SK-N-SH (cell line): ENCODE measurements at regions not wholly inside any gene's neighbourhood (a gene's known extent, or its start where the extent isn't known, plus 50 kb on each side); places are given as distances from the start of the nearest gene placed in this dataset.

Experiments used
- CTCF ChIA-PET: fragments of 300-600, 350-600 bp; formaldehyde crosslinking; extraction: SDS; loops from one replicate; lab custom pipeline; 2021; lab: Yijun Ruan, JAX
- POLR2A ChIA-PET: fragments of 350-600 bp; sonication (Branson Sonifier 250); formaldehyde crosslinking; extraction: SDS; loops from one replicate; lab custom pipeline; 2020; ENCODE audit warnings: antibody characterized with exemption, inconsistent platforms; lab: Yijun Ruan, JAX
- DNase-seq: peaks from one replicate; pipeline ENCODE4 v3.0.0; 2012
- H2AFZ ChIP-seq: fragments of 200-600 bp; sonication (generic); 2 replicates; pipeline ENCODE4 v1.8.1; 2016; ENCODE audit warnings: antibody characterized with exemption, mild to moderate bottlenecking, low read depth
- H3F3A ChIP-seq: fragments of 200-600 bp; sonication (generic); replicated peaks from 2 replicates; pipeline ENCODE3; 2016; ENCODE audit warnings: antibody characterized with exemption, mild to moderate bottlenecking; ENCODE audit not compliant: insufficient read depth
- H3K27ac ChIP-seq, 2 experiments: fragments of 200-500 bp in 1 of 2; fragments of 200-600 bp in 1 of 2; sonication (Bioruptor generic) in 1 of 2; sonication (generic), shearing (Covaris generic) in 1 of 2; 2 replicates each; pipeline versions ENCODE4 v1.5.1 to v1.6.1; 2014 to 2016; ENCODE audit warnings: low read depth in 2 of 2, inconsistent platforms in 1 of 2, low read length in 1 of 2, mild to moderate bottlenecking in 1 of 2, mixed read lengths in 1 of 2
- H3K27me3 ChIP-seq: fragments of 200-600 bp; sonication (generic), shearing (Covaris generic); 2 replicates; pipeline ENCODE4 v1.6.1; 2016; ENCODE audit warnings: mixed run types; ENCODE audit not compliant: insufficient read depth
- H3K36me3 ChIP-seq, 2 experiments: fragments of 200-500 bp in 1 of 2; fragments of 200-600 bp in 1 of 2; sonication (Bioruptor generic) in 1 of 2; sonication (generic) in 1 of 2; replicated peaks in 1 of 2; 2 replicates each; pipeline versions ENCODE3 to v1.5.1; 2014 to 2016; ENCODE audit warnings: low read length in 1 of 2, mild to moderate bottlenecking in 1 of 2; ENCODE audit not compliant: insufficient read depth in 2 of 2, control insufficient read depth in 1 of 2
- H3K4me1 ChIP-seq, 2 experiments: fragments of 200-500 bp in 1 of 2; fragments of 200-600 bp in 1 of 2; sonication (Bioruptor generic) in 1 of 2; sonication (generic), shearing (Covaris generic) in 1 of 2; 2 replicates each; pipeline versions ENCODE4 v1.5.1 to v1.6.1; 2014 to 2016; ENCODE audit warnings: low read depth in 1 of 2, low read length in 1 of 2, mixed run types in 1 of 2; ENCODE audit not compliant: insufficient read depth in 2 of 2, control insufficient read depth in 1 of 2
- H3K4me2 ChIP-seq: fragments of 200-600 bp; sonication (generic), shearing (Covaris generic); 2 replicates; pipeline ENCODE4 v1.6.1; 2017; ENCODE audit warnings: mixed run types
- H3K4me3 ChIP-seq, 2 experiments: fragments of 200-500 bp in 1 of 2; fragments of 200-600 bp in 1 of 2; sonication (Bioruptor generic) in 1 of 2; sonication (generic), shearing (Covaris generic) in 1 of 2; 2 replicates each; pipeline versions ENCODE4 v1.5.1 to v1.8.1; 2014 to 2016; ENCODE audit warnings: low read depth in 2 of 2, inconsistent platforms in 1 of 2, low read length in 1 of 2, mild to moderate bottlenecking in 1 of 2, mixed read lengths in 1 of 2, moderate library complexity in 1 of 2
- H3K79me2 ChIP-seq: fragments of 200-600 bp; sonication (generic); 2 replicates; pipeline ENCODE4 v1.8.1; 2017; ENCODE audit warnings: mild to moderate bottlenecking; ENCODE audit not compliant: insufficient read depth
- H3K9ac ChIP-seq: fragments of 200-600 bp; sonication (generic); 2 replicates; pipeline ENCODE4 v1.6.1; 2017; ENCODE audit warnings: mixed run types
- H3K9me2 ChIP-seq: fragments of 200-600 bp; sonication (generic); 2 replicates; pipeline ENCODE4 v1.6.1; 2017; ENCODE audit warnings: mixed run types
- H3K9me3 ChIP-seq: fragments of 200-600 bp; sonication (generic); 2 replicates; pipeline ENCODE4 v1.6.1; 2017; ENCODE audit warnings: mixed run types, mild to moderate bottlenecking, moderate library complexity
- H4K20me1 ChIP-seq: fragments of 200-600 bp; sonication (generic); 2 replicates; pipeline ENCODE4 v1.6.1; 2017; ENCODE audit warnings: mild to moderate bottlenecking, mixed run types; ENCODE audit not compliant: insufficient read depth
- CHD2 ChIP-seq: fragments of 150-350 bp; IDR thresholded peaks from 2 replicates; pipeline ENCODE4 v1.6.1; 2018; ENCODE audit warnings: low read length; ENCODE audit not compliant: partially characterized antibody
- GABPA ChIP-seq: IDR thresholded peaks from 2 replicates; pipeline ENCODE4 v1.4.0; 2012; ENCODE audit warnings: low read depth, mild to moderate bottlenecking
- GATA2 ChIP-seq: sonication (generic); formaldehyde crosslinking; IDR thresholded peaks from 2 replicates; pipeline ENCODE4 v1.5.0; 2020; ENCODE audit warnings: mild to moderate bottlenecking, missing genetic modification reagents
- JUND ChIP-seq: IDR thresholded peaks from 2 replicates; pipeline ENCODE4 v1.4.0; 2012
- MEF2A ChIP-seq: IDR thresholded peaks from 2 replicates; pipeline ENCODE4 v1.4.0; 2012; ENCODE audit warnings: low read depth, borderline replicate concordance
- NFIC ChIP-seq: IDR thresholded peaks from 2 replicates; pipeline ENCODE4 v1.4.0; 2012; ENCODE audit warnings: borderline replicate concordance
- POLR2AphosphoS5 ChIP-seq: IDR thresholded peaks from 2 replicates; pipeline ENCODE4 v1.6.1; 2012; ENCODE audit warnings: low read depth, low read length
- SIN3A ChIP-seq: IDR thresholded peaks from 2 replicates; pipeline ENCODE4 v1.6.1; 2012; ENCODE audit warnings: low read depth, mild to moderate bottlenecking, low read length, moderate library complexity, borderline replicate concordance
- SMC3 ChIP-seq: IDR thresholded peaks from 2 replicates; pipeline ENCODE4 v1.6.1; 2012; ENCODE audit warnings: low read depth, low read length, improper control_type of control experiment
- TCF12 ChIP-seq: IDR thresholded peaks from 2 replicates; pipeline ENCODE4 v1.4.0; 2012
- YY1 ChIP-seq: IDR thresholded peaks from 2 replicates; pipeline ENCODE4 v1.4.0; 2012; ENCODE audit warnings: low read depth, mild to moderate bottlenecking
- TF ChIP-seq, protein P1 (sequence below): IDR thresholded peaks from 2 replicates; pipeline ENCODE4 v1.4.0; 2012; ENCODE audit warnings: low read depth, borderline replicate concordance
- TF ChIP-seq, protein P2 (sequence below): IDR thresholded peaks from 2 replicates; pipeline ENCODE4; 2012
- TF ChIP-seq, protein P3 (sequence below): IDR thresholded peaks from 2 replicates; pipeline ENCODE4 v1.6.1; 2012; ENCODE audit warnings: mild to moderate bottlenecking, low read depth, low read length, moderate library complexity
- TF ChIP-seq, protein P4 (sequence below): fragments of 150-350 bp; IDR thresholded peaks from 2 replicates; pipeline ENCODE4 v1.6.1; 2016; ENCODE audit warnings: mild to moderate bottlenecking, low read depth, low read length
- TF ChIP-seq, protein P5 (sequence below): fragments of 150-350 bp; IDR thresholded peaks from 2 replicates; pipeline ENCODE4 v1.6.1; 2017; ENCODE audit warnings: antibody characterized with exemption, low read length, low read depth, borderline replicate concordance

DNA sequence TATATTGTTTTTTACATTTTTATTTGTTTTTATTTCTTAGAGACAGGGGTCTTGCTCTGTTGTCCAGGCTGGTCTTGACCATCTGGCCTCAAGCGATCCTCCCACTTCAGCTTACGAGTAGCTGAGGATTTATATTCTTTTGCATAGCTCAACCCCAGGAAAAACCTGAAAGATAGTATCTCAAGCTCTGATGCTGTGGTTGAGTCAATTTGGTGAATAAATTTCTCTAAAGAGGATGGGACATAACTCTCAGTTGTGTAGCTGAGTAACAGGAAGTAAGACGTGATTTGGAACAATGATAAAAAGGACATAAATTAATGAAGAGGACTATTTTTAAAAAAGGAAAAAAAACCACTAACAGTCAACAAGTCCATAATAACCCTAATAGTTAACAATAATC is 79.8 kb upstream of the TNFSF11 start (continued):
- TF ChIP-seq, protein P1, sequence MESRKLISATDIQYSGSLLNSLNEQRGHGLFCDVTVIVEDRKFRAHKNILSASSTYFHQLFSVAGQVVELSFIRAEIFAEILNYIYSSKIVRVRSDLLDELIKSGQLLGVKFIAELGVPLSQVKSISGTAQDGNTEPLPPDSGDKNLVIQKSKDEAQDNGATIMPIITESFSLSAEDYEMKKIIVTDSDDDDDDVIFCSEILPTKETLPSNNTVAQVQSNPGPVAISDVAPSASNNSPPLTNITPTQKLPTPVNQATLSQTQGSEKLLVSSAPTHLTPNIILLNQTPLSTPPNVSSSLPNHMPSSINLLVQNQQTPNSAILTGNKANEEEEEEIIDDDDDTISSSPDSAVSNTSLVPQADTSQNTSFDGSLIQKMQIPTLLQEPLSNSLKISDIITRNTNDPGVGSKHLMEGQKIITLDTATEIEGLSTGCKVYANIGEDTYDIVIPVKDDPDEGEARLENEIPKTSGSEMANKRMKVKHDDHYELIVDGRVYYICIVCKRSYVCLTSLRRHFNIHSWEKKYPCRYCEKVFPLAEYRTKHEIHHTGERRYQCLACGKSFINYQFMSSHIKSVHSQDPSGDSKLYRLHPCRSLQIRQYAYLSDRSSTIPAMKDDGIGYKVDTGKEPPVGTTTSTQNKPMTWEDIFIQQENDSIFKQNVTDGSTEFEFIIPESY, result no peak
- TF ChIP-seq NFIC, result peak; percentile 47; the same call in 1 of the 2 replicates

DNA sequence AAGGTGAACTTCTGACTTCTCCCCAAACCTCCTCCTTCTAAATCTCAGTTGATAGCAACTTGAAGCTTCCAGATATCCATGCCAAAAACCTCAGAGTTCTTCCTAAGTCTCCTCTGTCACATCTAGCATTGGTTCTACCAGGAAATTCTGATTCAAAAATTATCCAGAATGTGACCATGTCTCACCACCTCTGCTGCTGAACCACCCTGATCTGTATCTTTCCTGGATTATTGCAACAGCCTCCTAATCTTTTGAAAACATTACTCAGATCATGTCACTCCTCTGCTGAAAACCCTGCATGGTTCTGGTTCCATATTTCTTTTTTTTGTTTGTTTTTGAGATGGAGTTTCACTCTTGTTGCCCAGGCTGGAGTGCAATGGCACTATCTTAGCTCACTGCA is 78.7 kb upstream of the TNFSF11 start:
- H3K27ac ChIP-seq, result peak overlapping the region in 1 of 2 experiments; percentile 48; a peak in 1 of 4 replicates
- H3K4me2 ChIP-seq, result no peak overlapping the region
- H3K9me3 ChIP-seq, result no peaks in the 10 kb centered on the region
- no peaks in the 10 kb centered on the region for H4K20me1 ChIP-seq
- no peaks in the 10 kb centered on the region for H3K79me2 ChIP-seq
- H3K9ac ChIP-seq, result no peak overlapping the region
- peaks cover 0 to 8% of the 10 kb centered on the region in 2 experiments; a peak in 2 of 4 replicates for H3K4me1 ChIP-seq
- ChIA-PET CTCF (no interaction called here), POLR2A (no interaction called here)
- no peaks in the 10 kb centered on the region for H3K27me3 ChIP-seq
- TF ChIP-seq, protein P2, sequence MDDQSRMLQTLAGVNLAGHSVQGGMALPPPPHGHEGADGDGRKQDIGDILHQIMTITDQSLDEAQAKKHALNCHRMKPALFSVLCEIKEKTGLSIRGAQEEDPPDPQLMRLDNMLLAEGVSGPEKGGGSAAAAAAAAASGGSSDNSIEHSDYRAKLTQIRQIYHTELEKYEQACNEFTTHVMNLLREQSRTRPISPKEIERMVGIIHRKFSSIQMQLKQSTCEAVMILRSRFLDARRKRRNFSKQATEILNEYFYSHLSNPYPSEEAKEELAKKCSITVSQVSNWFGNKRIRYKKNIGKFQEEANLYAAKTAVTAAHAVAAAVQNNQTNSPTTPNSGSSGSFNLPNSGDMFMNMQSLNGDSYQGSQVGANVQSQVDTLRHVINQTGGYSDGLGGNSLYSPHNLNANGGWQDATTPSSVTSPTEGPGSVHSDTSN, result no peak
- TF ChIP-seq YY1, result no peak
- no peak for TF ChIP-seq POLR2AphosphoS5
- TF ChIP-seq, protein P3, sequence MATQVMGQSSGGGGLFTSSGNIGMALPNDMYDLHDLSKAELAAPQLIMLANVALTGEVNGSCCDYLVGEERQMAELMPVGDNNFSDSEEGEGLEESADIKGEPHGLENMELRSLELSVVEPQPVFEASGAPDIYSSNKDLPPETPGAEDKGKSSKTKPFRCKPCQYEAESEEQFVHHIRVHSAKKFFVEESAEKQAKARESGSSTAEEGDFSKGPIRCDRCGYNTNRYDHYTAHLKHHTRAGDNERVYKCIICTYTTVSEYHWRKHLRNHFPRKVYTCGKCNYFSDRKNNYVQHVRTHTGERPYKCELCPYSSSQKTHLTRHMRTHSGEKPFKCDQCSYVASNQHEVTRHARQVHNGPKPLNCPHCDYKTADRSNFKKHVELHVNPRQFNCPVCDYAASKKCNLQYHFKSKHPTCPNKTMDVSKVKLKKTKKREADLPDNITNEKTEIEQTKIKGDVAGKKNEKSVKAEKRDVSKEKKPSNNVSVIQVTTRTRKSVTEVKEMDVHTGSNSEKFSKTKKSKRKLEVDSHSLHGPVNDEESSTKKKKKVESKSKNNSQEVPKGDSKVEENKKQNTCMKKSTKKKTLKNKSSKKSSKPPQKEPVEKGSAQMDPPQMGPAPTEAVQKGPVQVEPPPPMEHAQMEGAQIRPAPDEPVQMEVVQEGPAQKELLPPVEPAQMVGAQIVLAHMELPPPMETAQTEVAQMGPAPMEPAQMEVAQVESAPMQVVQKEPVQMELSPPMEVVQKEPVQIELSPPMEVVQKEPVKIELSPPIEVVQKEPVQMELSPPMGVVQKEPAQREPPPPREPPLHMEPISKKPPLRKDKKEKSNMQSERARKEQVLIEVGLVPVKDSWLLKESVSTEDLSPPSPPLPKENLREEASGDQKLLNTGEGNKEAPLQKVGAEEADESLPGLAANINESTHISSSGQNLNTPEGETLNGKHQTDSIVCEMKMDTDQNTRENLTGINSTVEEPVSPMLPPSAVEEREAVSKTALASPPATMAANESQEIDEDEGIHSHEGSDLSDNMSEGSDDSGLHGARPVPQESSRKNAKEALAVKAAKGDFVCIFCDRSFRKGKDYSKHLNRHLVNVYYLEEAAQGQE, result no peak
- no peak for TF ChIP-seq GABPA
- TF ChIP-seq TCF12, result no peak
- no peak for TF ChIP-seq SMC3
- no peak for TF ChIP-seq SIN3A
- no peak for TF ChIP-seq NFIC
- TF ChIP-seq, protein P1, result no peak
- TF ChIP-seq JUND, result no peak
- no peak for TF ChIP-seq CHD2
- TF ChIP-seq, protein P4, sequence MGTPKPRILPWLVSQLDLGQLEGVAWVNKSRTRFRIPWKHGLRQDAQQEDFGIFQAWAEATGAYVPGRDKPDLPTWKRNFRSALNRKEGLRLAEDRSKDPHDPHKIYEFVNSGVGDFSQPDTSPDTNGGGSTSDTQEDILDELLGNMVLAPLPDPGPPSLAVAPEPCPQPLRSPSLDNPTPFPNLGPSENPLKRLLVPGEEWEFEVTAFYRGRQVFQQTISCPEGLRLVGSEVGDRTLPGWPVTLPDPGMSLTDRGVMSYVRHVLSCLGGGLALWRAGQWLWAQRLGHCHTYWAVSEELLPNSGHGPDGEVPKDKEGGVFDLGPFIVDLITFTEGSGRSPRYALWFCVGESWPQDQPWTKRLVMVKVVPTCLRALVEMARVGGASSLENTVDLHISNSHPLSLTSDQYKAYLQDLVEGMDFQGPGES, result no peak
- TF ChIP-seq MEF2A, result no peak
- TF ChIP-seq, protein P5, sequence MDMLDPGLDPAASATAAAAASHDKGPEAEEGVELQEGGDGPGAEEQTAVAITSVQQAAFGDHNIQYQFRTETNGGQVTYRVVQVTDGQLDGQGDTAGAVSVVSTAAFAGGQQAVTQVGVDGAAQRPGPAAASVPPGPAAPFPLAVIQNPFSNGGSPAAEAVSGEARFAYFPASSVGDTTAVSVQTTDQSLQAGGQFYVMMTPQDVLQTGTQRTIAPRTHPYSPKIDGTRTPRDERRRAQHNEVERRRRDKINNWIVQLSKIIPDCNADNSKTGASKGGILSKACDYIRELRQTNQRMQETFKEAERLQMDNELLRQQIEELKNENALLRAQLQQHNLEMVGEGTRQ, result no peak
- TF ChIP-seq GATA2 (CRISPR knock-in tag), result no peak
- no peaks in the 10 kb centered on the region for H3K9me2 ChIP-seq
- DNase-seq, result no peak
- no peak overlapping the region for H3K4me3 ChIP-seq
- H3K36me3 ChIP-seq, result no peaks in the 10 kb centered on the region
- H3F3A ChIP-seq, result peaks cover 6% of the 10 kb centered on the region
- no peak overlapping the region for H2AFZ ChIP-seq
